ENCODE measurements at regions not wholly inside any gene's neighbourhood (a gene's known extent, or its start where the extent isn't known, plus 50 kb on each side); places are given as distances from the start of the nearest gene placed in this dataset.
"Not testable (repeated sequence)": the region's sequence is repeated elsewhere in the genome, so short reads cannot be mapped to it uniquely, and the experiment has no call there.

DNA sequence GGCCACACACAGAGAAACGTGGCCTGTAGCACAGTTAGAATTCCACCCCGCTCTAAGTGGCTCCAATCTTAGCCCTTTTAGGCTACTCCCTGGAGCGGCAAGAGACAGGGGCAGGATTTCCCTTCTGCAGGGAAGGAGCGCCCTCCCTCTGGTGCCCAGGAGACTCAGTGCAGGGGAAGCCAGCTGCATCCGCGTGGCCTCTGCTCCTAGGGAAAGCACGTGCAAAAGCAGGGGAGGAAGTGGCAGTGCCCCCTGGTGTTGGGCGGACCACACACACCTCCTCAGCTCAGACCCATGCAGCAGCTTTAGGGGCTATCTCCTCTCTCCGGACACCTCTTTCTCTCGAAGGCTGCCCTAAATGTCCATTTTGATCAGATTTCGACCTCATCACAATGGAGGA lies 50.0 kb downstream of the SPRING1 start:
- DNase-seq, result peak; percentile 51

DNA sequence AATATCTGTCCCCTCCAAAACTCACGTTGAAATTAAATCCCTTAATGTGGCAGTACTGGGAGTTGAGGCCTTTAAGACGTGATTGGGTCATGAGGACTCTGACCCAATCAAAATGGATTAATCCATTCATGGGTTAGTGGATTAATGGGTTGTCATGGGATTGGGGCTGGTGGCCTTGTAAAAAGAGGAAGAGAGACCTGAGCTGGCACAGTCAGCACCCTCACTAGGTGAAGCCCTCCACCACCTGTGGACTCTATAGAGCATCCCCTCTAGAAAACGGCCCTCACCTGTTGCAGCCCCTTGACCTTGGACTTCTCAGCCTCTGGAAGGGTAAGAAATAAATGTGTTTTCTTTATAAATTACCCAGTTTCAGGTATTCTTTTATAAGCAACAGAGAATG lies 53.0 kb downstream of the SPRING1 start:
- DNase-seq, result no peak

DNA sequence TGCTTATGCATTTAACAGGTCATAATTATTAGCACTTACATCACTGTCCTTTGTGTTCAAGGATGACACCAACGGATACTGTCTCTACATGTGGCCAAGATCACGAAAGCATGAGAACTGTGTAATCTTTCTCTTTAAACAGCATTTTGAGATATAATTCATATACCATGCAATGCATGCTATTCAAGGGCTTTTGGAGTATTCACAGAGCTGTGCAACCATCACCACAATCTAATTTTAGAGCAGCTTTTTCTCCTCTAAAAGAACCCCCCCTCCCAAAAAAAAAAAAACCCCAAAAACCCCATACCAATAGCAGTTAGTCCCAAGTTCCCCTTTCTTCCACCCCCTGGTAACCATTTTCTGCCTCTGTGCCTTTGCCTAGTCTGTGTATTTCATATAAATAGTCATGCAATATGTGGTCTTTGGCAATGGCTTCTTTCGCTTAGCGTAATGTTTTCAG lies 60.6 kb downstream of the SPRING1 start:
- DNase-seq, result no peak

DNA sequence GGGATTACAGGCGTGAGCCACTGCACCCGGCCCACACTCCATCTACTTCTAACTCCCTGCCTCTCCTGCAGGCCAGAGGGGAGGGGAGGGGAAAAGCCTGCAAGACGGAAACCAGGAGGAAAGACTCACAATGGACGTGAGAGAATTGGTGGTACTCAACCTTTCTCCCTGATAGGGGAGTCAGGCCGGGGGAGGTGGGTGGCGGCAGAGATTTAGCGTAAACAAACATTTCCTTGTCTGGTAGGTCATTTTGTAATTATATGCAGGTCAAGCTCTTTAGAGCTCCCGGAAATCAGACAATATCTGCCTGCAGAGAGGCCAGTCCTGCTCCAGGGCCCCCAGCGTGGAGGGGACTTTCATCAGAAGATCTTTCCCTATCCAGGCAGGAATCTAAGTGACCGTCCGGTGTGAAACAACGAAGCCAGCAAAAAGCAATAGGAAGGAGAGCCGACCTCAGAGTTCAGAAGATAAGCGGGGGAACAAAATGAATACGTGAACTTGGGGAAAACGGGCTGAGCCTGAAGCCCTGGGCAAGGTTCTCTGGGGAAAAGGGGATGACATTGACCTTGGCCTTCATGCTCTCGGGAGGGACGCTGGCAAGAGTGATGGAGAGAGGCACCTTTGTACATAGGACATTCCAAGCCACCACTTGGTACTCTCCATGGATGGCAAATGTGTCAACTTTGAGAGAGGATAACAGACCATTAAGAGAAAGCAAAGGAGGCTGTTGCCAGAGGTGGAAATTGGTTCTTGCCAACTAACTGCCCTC lies 62.3 kb downstream of the SPRING1 start:
- DNase-seq, result no peak

DNA sequence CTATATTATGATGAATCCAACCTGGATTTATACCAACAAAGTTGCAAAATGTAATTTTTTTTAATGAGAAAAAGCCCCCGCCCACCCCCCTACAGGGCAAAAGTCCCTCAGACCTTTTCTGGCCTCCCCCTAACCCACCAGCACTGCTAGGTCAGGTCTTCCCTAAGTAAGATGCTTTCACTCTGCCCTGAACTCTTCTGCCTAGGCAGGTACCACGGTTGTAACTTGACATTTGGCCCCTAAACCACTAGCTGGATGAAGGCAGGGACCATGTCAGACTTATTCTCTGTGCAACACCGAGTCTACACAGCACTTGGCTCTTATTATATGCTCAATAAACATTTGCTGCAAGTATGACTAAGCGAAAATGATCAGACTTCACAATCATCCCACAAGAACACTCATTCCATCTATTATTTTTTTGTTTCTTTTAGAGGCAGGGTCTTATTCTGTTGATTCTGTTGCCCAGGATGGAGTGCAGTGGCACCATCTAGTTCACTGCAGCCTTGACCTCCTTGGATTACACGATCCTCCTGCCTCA lies 63.2 kb downstream of the SPRING1 start:
- DNase-seq, result no peak

DNA sequence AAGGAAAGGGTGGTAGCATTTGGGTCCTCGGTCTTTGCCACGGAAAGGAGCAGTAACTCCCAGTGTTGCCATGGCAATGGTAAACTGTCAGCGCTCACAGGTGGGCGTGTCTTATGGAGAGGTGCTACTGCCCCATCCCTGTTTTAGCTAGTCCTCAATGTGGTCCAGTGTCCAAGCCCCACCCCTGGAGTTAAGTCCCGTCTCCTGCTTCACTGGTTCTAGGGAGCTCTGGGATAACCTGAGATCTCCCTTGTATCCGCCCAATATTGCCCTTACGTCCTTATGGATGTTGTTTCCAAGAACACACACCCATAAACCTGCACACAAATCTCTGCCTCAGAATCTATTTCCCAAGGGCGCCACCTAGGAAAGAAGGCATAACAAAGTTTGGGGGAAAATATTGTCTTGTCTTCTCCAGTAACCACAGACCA lies 64.2 kb downstream of the SPRING1 start:
- no peak for DNase-seq

DNA sequence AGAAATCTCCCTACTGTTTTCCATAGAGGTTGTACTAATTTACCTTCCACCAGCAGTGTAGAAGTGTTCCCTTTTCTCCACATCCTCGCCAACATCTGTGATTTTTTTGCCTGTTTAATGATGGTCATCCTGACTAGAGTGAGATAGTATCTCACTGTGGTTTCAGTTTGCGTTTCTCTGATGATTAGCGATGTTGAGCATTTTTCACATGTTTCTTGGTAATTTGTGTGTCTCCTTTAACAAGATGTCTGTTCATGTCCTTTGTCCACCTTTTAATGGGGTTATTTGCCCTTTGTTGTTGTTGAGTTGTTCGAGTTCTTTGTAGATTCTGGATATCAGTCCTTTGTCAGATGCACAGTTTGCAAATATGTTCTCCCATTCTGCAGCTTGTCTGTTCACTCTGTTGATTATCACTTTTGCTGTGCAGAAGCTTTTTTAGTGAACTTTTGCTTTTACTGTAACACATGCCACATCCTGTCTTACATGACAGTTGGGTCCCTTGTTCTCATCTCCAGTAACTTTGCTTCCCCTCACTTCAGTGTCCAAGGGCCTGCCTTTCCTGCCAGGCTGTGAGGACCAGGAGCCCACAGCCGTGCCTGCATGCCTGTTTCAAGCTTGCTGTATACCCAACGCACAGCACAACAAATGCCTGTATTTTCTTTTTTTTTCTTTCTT lies 64.9 kb downstream of the SPRING1 start:
- no peak for DNase-seq

DNA sequence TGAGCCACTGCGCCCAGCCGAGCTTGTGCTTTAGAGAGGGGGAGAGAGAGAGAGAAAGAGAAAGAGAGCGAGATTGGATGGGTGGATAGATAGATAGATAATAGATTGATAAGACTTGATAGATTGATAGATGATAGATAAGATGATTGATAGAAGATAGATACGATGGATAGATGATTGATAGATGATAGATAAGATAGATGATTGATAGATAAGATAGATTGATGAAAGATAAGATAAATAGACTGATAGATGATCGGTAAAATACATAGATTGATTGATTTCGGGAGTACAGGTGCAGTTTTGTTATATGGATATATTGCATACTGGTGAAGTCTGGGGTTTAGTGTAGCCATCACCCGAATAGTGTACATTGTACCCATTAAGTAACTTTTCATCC lies 65.9 kb downstream of the SPRING1 start:
- DNase-seq, result no peak

DNA sequence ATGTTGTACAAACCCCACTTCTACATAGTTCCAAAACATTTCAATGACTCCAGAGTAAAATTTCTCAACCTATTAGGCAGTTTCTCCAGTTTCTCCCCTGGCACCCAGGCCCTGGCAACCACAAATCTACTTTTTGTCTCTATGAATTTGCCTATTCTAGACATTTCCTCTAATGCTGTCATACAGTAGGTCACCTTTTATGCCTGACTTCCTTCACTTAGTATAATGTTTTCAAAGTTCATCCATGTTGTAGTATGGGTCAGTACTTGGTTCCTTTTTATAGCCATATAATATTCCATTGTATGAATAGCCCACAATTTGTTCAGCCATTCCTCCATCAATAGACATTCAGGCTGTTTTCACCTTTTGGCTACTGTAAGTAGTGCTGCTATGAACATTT lies 67.0 kb downstream of the SPRING1 start:
- DNase-seq, result no peak

DNA sequence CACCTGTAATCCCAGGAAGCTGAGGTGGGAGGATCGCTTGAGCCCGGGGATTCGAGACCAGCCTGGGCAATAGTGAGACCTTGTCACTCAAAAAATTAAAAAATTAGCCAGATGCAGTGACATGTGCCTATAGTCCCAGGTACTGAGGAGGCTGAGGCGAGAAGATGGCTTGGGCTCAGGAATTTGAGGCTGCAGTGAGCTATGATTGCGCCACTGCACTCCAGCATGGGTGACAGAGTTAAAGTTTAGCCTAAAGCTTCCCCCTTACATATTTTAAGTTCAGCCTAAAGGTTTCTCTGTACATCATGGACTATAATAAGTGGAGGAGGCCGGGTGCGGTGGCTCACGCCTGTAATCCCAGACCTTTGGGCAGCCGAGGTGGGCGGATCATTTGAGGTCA lies 70.1 kb downstream of the SPRING1 start:
- no peak for DNase-seq

DNA sequence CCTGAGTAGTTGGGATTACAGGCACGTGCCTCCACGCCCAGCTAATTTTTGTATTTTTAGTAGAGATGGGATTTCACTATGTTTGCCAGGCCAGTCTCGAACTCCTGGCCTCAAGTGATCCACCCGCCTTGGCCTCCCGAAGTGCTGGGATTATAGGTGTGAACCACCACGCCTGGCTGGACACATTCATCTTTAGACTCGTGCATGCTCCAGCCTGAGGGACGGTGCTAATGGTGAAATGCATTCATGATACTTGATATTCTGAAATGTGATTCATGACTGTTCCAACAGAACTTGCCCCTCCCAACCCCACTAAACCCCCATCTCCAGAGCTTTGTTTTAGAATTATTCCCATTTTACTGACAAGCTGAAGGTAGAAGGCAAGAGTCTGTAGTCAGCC lies 71.0 kb downstream of the SPRING1 start:
- DNase-seq, result not testable (repeated sequence)

DNA sequence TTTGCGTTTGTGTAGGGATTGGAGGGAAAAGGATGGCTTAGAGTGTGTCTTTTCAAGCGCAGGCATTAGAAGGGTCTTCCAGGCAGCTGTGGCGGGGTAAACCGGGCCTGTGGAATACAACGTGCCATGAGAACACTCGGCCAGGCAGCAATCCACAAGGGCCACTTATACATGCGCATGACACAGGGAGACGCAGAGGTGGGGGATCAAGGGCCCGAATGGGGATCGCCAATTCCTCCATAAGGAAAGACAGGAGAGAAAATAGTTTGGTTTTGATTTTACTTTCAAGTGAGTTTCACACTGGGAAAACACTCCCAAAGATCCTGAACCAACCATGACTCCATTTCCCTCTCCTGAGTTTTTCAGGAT lies 71.6 kb downstream of the SPRING1 start:
- DNase-seq, result no peak

DNA sequence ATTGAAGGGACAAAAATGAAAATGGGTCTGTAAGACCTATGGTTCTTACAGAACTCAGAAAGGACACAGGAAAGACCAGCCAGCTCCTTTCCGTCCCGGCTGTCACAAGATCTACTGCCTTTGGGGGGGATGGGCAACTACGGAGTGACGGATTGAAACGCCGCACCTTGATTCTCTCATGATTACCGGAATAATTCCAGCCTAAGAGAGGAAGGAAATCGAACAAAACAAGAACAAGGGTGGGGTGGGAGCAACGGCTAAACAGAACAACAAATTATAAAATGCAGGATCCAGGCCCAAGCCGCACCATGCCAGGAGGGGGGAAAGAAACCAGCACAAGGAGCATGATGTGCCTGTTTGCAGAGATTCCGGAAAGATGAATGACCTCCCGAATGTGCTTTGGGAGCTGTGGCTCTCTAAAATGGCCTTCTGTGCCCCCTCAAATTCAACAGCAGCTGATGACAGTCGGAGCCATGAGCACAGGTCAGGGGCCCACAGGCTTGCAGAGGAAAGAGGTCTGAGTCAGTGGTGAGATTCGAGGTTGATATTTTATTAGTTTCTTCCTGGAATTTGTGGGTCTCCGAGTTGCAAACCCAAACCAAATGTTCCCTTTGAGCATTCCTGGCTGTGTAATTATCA lies 72.1 kb downstream of the SPRING1 start:
- DNase-seq, result peak; percentile 46

DNA sequence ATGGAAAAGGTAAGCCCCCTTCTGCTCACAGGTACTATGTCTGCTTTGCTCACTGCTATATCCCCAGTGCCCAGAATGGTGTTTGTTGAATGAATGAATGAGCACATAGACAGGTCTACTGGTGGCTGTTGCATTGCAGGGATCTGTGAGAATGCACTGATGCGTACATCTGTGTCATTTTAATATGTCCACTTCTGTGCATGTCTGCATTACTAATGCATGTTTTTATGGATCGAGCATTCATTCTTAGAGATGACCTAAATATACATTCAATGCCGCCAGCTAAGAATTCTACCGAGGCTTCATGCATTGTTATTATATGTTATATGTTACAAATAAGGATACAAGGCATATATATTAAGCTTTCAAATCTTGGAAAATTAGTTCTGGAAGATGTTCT lies 73.8 kb downstream of the SPRING1 start:
- DNase-seq, result no peak

DNA sequence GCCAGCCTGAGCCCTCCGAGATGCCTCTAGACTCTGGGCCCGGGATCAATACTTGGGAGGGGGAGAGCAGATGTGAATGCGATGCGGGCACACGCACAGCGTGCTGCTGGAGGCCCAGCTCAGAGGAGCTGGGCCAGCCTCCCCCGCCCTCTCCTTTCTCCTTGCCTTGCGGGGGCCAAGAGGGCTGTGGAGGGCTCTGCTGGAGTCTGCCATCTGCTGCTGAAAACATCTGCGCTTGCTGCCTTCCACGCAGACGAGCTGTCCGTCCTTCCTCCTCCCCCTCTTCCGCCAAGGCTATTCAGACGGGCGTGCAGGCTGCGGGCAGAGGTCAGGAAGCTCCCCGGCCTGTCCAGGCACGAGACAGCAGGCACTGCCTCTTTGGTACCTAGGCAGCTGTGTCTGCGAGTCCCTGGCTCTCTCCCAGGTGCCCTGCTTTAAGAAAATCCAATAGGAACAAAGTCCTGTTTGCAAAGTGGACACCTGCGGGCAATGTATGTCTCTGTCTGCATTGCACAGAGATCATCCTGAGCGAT lies 75.2 kb downstream of the SPRING1 start:
- DNase-seq, result peak; percentile 27

DNA sequence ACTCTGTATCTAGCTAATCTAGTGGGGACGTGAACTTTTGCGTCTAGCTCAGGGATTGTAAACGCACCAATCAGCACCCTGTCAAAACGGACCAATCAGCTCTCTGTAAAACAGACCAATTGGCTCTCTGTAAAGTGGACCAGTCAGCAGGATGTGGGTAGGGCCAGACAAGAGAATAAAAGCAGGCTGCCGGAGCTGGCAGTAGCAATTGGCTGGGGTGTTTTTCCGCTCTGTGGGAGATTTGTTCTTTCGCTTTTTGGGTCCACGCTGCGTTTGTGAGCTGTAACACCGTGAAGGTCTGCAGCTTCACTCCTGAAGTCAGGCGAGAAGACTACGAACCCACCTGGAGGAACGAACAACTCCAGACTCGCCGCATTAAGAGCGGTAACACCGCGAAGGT lies 76.5 kb downstream of the SPRING1 start:
- no peak for DNase-seq

DNA sequence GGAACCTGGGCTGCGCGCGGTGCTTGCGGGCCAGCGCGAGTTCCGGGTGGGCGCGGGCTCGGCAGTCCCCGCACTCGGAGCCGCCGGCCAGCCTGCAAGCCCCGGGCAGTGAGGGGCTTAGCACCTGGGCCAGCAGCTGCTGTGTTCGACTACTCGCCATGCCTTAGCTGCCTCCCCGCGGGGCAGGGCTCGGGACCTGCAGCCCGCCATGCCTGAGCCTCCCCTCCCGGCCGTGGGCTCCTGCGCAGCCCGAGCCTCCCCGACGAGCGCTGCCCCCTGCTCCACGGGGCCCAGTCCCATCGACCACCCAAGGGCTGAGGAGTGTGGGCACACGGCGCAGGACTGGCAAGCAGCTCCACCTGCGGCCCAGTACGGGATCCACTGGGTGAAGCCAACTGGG lies 77.1 kb downstream of the SPRING1 start:
- not testable (repeated sequence) for DNase-seq

DNA sequence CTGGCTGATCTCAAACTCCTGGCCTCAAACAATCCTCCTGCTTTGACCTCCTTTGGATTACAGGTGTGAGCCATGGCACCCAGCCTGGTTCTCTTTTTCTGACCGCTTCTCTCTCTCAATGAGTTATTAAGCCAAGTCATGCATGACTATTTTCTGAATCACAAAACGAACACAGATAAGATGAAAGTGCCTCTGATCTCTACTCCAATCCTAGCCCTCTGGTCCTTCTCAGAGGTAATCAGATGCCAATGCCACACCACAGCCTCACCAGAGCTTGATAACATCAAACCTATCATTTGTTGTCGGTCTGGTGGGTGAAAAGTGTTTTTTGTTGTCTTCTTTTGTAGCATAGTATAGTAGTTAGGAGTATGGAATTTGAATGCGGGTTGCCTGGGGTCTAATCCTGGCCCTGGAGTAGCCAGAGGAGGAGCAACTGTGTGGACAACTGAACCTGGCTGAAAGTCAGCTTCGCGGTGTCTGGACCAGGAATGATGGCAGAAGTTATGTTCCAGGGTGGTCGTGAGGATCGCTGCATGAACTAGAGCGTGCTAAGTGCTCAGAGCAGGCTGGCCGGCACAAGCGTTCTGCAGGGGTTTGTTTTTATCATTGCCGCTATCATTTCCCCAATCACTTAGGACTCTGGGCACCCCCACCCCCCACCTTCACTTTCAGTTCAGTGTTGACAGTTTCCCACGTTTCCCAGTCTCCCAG lies 77.9 kb downstream of the SPRING1 start:
- DNase-seq, result peak; percentile 37

DNA sequence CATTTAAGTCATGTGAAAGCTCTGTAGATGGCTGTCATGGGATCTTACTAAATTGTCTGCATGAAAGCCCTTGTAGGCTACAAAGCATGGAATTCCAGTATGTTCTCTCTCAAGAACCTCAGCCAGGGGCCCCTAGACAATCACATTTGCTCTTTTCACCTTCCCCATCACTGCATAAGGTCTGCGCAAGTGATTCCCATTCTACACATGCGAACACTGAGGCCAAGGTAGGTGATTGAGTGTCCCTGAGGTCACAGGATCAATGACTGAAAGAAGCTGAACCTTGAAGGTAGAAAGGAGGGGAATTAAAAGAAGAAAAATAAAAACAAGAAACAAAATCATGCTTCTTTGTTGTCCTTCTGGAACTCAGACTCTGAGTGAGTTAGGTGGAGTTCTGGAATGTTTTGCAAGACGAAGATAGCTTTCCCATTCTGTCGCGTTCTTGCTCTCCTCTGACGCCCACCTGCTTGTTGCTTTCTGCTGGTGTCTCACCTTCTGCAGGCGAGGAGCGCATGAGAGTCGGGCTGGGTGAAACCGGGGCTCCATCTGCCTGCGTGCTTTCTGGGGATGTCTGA lies 79.9 kb downstream of the SPRING1 start:
- DNase-seq, result no peak

DNA sequence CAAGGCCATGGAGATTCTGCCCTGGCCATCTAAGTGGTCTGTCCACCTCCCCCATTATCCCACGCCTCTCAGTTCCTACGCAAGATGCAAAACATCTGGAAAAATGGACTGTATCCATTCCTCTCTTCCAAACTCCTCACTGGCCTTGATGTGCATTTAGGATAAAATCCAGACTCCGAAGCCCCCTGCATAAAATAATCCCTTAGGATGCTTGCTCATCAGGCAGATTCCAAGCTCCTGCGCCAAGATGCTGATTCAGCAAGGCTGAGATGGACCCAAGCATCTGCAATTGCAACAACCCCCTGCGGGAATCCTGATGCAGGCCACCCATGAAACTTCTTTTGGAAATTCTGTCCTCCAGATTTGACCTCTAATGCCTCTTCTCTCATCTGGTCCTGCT lies 81.6 kb downstream of the SPRING1 start:
- no peak for DNase-seq

DNA sequence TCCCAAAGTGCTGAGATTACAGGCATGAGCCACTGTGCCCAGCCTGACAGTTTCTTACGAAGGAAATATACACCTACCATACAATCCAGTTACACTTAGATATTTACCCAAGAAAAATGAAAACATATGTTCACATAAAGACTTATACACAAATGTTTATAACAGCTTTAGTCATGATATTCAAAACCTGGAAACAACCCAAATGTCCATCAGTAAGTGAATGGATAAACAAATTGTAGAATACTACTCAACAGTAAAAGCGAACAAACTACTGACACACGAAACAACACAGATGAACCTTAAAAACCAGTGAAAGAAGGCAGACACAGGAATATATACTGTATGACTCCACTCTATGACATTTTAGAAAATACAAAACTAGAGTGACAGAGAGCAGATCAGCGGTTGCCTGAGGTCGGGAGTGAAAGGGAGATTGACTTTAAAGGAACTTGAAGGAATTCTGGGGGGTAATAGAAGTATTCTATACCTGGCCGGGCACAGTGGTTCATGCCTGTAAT lies 83.6 kb downstream of the SPRING1 start:
- DNase-seq, result no peak

DNA sequence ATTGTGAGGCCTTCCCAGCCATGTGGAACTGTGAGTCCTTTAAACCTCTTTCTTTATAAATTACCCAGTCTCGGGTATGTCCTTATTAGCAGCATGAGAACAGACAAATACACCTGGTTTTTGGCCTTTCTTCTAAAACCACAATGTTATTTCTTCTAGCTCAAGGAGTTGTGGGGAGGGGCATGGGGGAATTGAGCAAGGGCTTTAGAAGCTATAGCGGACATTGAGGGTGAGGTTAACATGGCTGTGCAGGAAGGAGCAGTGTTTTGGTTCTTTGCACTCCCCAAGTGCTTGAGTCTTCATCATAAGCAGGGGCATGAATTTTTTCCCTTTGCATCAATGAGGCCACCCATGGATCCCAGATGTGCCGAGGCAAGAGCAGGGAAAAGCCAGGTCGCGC lies 86.8 kb downstream of the SPRING1 start:
- DNase-seq, result no peak
